ENCODE measurements at regions not wholly inside any gene's neighbourhood (a gene's known extent, or its start where the extent isn't known, plus 50 kb on each side); places are given as distances from the start of the nearest gene placed in this dataset.

GRCh38 chr17:71922439-71922838 lies 198.4 kb upstream of the SOX9 start:
- no peak overlapping the region for H4K8ac ChIP-seq (ENCODE audit: extremely low read depth, insufficient read depth, low read length)
- no peaks in the 10 kb centered on the region for H3K36me3 ChIP-seq (ENCODE audit: control insufficient read depth in 2 of 4, insufficient read depth in 4 of 4, low read length in 3 of 4)
- H2BK120ac ChIP-seq (replicated peaks; ENCODE audit: low read depth, low read length): no peak overlapping the region
- no peaks in the 10 kb centered on the region for H3K23me2 ChIP-seq (ENCODE audit: low read depth, low read length)
- H3K4me3 ChIP-seq (ENCODE audit: extremely low read depth in 1 of 4, insufficient read depth in 2 of 4, low read depth in 3 of 4, low read length in 4 of 4): no peak overlapping the region
- no peak overlapping the region for H3K4ac ChIP-seq (replicated peaks; ENCODE audit: insufficient read length, low read depth, low read length)
- no peak overlapping the region for H3K14ac ChIP-seq (ENCODE audit: insufficient read length)
- H3K18ac ChIP-seq (ENCODE audit: extremely low read depth, low read length): no peak overlapping the region
- no peak overlapping the region for H3K4me2 ChIP-seq (ENCODE audit: insufficient read depth in 1 of 2, low read depth in 2 of 2, low read length in 2 of 2)
- no peak overlapping the region for H3K27ac ChIP-seq (ENCODE audit: low read depth, low read length)
- no peak for FAIRE-seq
- H3K79me2 ChIP-seq (ENCODE audit: control insufficient read depth in 1 of 2, insufficient read depth in 2 of 2, low read length in 2 of 2): no peaks in the 10 kb centered on the region
- H3K79me1 ChIP-seq (ENCODE audit: low read depth, low read length): no peaks in the 10 kb centered on the region
- no peak overlapping the region for H4K91ac ChIP-seq (replicated peaks; ENCODE audit: insufficient read length, low read length)
- H2BK15ac ChIP-seq (ENCODE audit: low read length): no peak overlapping the region
- CTCF ChIA-PET (ENCODE audit: partially characterized antibody): interaction anchor here (0.6 to 1.1 kb wide), 2 partner anchors 30 to 206 kb away, joined by 4 to 5 read pairs; no protein-coding TSS in a partner anchor
- H3K23ac ChIP-seq (ENCODE audit: insufficient read length): no peak overlapping the region
- H4K20me1 ChIP-seq (replicated peaks in 1 of 2; ENCODE audit: control insufficient read depth in 1 of 2, insufficient read depth in 2 of 2, low read length in 2 of 2): no peaks in the 10 kb centered on the region
- no peak overlapping the region for H2BK20ac ChIP-seq (ENCODE audit: low read length)
- no peak overlapping the region for H4K5ac ChIP-seq (ENCODE audit: insufficient read length, low read depth, low read length)
- no peaks in the 10 kb centered on the region for H3K27me3 ChIP-seq (replicated peaks in 1 of 4; ENCODE audit: control insufficient read depth in 3 of 4, extremely low read depth in 1 of 4, insufficient read depth in 3 of 4, low read length in 3 of 4)
- H2BK5ac ChIP-seq (ENCODE audit: low read depth, low read length): no peak overlapping the region
- no peak overlapping the region for H3K56ac ChIP-seq (replicated peaks; ENCODE audit: insufficient read length, low read depth, low read length)
- no peak overlapping the region for H2AK5ac ChIP-seq (ENCODE audit: low read depth, low read length)
- peak overlapping the region; percentile 93 for H2AFZ ChIP-seq (ENCODE audit: low read length)
- no peak overlapping the region for H3K9ac ChIP-seq (replicated peaks in 1 of 4; ENCODE audit: extremely low read depth in 1 of 4, low read depth in 3 of 4, low read length in 3 of 4)
- H3K9me3 ChIP-seq (ENCODE audit: insufficient read depth in 2 of 2, low read depth in 1 of 2, low read length in 1 of 2): no peaks in the 10 kb centered on the region
- no peak for TF ChIP-seq ASH2L (IDR thresholded peaks at IDR 0.05; ENCODE audit: low read length)
- no peak for TF ChIP-seq CBX8 (IDR thresholded peaks at IDR 0.05; ENCODE audit: borderline replicate concordance, low read depth, low read length)
- TF ChIP-seq, protein P1, sequence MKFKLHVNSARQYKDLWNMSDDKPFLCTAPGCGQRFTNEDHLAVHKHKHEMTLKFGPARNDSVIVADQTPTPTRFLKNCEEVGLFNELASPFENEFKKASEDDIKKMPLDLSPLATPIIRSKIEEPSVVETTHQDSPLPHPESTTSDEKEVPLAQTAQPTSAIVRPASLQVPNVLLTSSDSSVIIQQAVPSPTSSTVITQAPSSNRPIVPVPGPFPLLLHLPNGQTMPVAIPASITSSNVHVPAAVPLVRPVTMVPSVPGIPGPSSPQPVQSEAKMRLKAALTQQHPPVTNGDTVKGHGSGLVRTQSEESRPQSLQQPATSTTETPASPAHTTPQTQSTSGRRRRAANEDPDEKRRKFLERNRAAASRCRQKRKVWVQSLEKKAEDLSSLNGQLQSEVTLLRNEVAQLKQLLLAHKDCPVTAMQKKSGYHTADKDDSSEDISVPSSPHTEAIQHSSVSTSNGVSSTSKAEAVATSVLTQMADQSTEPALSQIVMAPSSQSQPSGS (IDR thresholded peaks at IDR 0.05; ENCODE audit: low read length): no peak
- no peak for TF ChIP-seq JUND (IDR thresholded peaks at IDR 0.05; ENCODE audit: low read length)
- no peak for TF ChIP-seq CBX5 (IDR thresholded peaks at IDR 0.05; ENCODE audit: low read depth, low read length)
- TF ChIP-seq KDM4A (IDR thresholded peaks at IDR 0.05; ENCODE audit: low read depth, low read length, severe bottlenecking): no peak
- TF ChIP-seq, protein P2, sequence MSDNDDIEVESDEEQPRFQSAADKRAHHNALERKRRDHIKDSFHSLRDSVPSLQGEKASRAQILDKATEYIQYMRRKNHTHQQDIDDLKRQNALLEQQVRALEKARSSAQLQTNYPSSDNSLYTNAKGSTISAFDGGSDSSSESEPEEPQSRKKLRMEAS (IDR thresholded peaks at IDR 0.05): 0 out of 2 replicates have a peak, but pooled peaks have one; percentile 15
- no peak overlapping the region for H2BK12ac ChIP-seq (ENCODE audit: low read depth, low read length)
- H3K4me1 ChIP-seq (replicated peaks in 1 of 4; ENCODE audit: control insufficient read depth in 3 of 4, insufficient read depth in 4 of 4, low read length in 3 of 4): no peaks in the 10 kb centered on the region
- POLR2A ChIA-PET (ENCODE audit: partially characterized antibody): no interaction called here
- no peak for DNase-seq (ENCODE audit: low read depth in 1 of 2, low spot score in 2 of 2)
